ENCODE measurements at regions not wholly inside any gene's neighbourhood (a gene's known extent, or its start where the extent isn't known, plus 50 kb on each side); places are given as distances from the start of the nearest gene placed in this dataset.
A peak's percentile ranks its signal among the peaks of the same experiment; 100 is the strongest.
"Not testable (repeated sequence)": the region's sequence is repeated elsewhere in the genome, so short reads cannot be mapped to it uniquely, and the experiment has no call there.

DNA sequence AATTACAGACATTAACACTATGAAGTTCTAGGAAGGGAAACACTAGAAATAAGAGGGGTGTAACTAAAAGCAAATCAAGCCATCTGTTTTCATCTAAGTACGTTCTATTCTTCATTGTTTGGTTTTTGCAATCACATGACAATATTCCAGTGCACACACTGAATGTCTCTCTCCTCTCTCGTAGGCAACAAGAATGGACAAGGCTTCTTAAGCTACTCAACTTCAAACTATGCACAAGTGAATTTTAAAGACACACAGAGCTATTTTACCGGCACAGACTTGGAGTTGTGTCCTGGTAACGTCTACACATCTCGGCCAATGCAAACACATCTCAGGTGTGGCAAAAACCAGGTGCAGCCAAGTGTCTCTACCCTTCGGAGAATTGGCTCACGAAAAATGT is 173.3 kb downstream of the PRKX start:
- H3K4me3 ChIP-seq (ENCODE audit: control insufficient read depth, low read depth, low read length): no peak overlapping the region
- no peak for DNase-seq (ENCODE audit: low read depth)
- TF ChIP-seq, protein P1, sequence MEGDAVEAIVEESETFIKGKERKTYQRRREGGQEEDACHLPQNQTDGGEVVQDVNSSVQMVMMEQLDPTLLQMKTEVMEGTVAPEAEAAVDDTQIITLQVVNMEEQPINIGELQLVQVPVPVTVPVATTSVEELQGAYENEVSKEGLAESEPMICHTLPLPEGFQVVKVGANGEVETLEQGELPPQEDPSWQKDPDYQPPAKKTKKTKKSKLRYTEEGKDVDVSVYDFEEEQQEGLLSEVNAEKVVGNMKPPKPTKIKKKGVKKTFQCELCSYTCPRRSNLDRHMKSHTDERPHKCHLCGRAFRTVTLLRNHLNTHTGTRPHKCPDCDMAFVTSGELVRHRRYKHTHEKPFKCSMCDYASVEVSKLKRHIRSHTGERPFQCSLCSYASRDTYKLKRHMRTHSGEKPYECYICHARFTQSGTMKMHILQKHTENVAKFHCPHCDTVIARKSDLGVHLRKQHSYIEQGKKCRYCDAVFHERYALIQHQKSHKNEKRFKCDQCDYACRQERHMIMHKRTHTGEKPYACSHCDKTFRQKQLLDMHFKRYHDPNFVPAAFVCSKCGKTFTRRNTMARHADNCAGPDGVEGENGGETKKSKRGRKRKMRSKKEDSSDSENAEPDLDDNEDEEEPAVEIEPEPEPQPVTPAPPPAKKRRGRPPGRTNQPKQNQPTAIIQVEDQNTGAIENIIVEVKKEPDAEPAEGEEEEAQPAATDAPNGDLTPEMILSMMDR (conservative IDR thresholded peaks at IDR 0.05; ENCODE audit: control insufficient read depth, insufficient read depth, low read depth, low read length): no peak

DNA sequence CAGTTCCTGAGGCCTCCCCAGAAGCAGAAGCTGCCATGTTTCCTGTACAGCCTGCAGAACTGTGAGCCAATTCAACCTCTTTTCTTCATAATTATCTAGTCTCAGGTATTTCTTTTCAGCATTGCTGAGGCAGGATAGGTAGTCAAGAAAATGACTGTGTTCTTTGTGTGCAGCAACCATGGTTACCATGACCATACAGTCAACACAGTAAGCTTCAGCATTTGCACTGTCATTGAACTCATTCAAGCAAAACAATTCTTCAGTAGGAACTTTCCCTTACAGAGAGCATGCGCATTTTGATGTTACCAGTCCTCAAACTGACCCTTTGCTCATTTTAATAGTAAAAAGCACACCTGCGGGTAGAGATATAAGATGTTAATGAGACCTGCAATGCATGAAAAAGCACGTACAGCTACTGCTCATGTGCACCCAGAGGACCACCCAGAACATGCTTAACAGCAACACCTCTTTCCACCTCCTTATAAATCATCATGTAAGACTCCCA is 180.8 kb downstream of the PRKX start:
- no peak overlapping the region for H3K4me3 ChIP-seq (ENCODE audit: control insufficient read depth, low read depth, low read length)
- TF ChIP-seq, protein P1 (conservative IDR thresholded peaks at IDR 0.05; ENCODE audit: control insufficient read depth, insufficient read depth, low read depth, low read length): no peak
- no peak for DNase-seq (ENCODE audit: low read depth)

DNA sequence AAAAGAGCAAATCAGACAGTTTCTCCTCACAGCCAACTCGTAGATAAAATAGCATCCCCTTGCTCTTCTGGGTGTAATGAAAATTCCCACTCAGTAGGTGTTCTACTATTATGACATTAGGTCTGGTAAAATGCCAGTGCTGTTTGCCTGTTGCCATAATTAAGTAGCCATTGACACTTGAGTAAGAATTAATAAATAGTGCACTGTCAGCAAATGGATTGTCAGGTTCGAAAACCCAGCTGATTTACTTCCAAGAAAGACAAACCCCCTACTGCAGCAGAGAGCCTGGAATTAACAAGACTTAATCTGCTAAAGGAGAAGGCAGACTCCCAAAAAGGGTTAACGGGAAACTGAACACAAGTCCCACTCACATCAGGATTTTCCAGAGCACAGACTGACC is 182.0 kb downstream of the PRKX start:
- DNase-seq (ENCODE audit: low read depth); H3K4me3 ChIP-seq (ENCODE audit: control insufficient read depth, low read depth, low read length): not testable (repeated sequence)

DNA sequence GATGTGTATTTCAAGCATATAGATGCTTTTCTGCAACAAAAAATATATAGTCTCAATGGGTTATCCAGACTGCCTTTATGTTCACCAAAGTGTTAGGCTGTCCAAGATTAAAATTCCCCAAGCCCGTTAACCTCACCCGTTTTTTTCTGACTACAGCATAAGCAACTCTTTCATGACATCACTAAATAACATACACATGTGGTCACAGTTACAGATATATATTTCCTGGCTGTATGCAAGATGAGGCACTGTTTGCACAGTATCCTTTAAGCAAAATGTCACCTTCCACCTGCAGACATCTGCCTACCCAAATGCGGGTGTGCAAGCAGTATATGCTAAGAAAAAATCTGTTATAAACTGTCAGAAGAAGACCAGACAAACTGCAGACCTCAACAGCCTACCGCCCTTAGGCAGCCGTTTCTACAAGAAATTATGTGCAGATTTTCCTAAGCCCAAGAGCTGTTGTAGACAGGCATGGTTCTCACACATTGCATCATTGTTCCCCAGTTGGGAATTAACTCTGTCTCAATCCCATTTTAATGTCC is 183.1 kb upstream of the MXRA5 start:
- TF ChIP-seq, protein P1 (conservative IDR thresholded peaks at IDR 0.05; ENCODE audit: control insufficient read depth, insufficient read depth, low read depth, low read length): no peak
- H3K4me3 ChIP-seq (ENCODE audit: control insufficient read depth, low read depth, low read length): no peak overlapping the region
- no peak for DNase-seq (ENCODE audit: low read depth)

DNA sequence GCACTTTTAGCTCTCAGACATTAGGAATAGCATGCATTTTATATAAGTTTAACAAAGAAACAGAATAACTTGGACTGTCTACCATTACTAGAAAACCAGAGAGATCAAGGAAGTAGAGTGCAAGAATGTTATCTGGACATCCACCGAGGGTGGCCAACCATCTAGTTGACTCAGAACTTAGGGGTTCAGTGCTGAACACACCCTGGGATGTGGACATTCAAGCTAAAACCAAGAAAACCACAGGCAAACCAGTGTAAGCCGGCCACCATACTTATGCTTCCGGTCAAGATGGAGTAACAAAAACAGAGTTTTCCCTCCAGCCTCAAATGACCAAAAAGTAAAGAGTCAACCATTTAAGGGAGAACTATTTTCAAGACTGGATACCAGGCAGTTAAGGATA is 181.4 kb upstream of the MXRA5 start:
- H3K4me3 ChIP-seq (ENCODE audit: control insufficient read depth, low read depth, low read length): no peak overlapping the region
- peak; percentile 39 for DNase-seq (ENCODE audit: low read depth)
- TF ChIP-seq, protein P1 (conservative IDR thresholded peaks at IDR 0.05; ENCODE audit: control insufficient read depth, insufficient read depth, low read depth, low read length): no peak

DNA sequence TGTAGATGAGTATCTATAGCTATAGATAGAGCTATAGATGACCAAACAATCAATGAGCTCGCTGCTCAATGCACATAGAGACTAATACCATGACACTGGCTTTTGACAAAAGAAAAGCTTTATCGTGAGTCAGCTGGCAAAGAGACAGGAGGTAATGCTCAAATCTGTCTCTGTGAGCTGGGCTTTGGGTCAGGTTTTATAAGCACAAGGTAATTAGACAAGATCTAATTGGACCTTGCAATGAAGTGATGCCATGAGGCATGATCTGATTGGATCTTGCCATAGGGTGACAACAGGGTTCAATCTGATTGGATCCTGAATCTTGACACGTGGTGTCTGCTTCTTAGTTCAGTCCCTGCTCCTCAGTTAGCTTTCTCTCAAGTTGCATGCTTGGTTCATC is 180.7 kb upstream of the MXRA5 start:
- DNase-seq (ENCODE audit: low read depth): peak; percentile 77
- TF ChIP-seq, protein P1 (conservative IDR thresholded peaks at IDR 0.05; ENCODE audit: control insufficient read depth, insufficient read depth, low read depth, low read length): no peak
- H3K4me3 ChIP-seq (ENCODE audit: control insufficient read depth, low read depth, low read length): no peak overlapping the region

DNA sequence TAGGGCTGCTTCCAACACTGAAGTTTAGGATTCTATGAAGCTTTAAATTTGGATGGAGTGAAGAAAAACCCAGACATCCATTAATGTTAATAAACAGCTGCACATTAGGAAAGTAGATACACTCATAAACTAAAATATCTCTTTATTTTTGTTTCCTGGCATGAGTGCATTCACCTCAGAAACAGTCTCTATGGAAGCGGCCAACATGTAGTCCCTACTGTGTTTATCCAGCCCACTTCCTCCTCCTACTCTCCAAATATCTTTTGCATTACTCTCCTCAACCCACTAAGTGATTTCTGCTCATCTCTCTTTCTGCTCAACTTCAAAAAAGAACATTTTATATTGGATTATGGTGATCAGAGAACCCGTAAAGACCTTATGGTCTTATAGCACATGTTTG is 180.3 kb upstream of the MXRA5 start:
- H3K4me3 ChIP-seq (ENCODE audit: control insufficient read depth, low read depth, low read length): no peak overlapping the region
- DNase-seq (ENCODE audit: low read depth): peak; percentile 64
- TF ChIP-seq, protein P1 (conservative IDR thresholded peaks at IDR 0.05; ENCODE audit: control insufficient read depth, insufficient read depth, low read depth, low read length): no peak
